K562 (cell line): ENCODE measurements at regions not wholly inside any gene's neighbourhood (a gene's known extent, or its start where the extent isn't known, plus 50 kb on each side); places are given as distances from the start of the nearest gene placed in this dataset.

Experiments
- ATAC-seq: fragments of 200-7000 bp; cut with Tn5 transposase; 3 replicates; pipeline ENCODE4 v1.9.1; 2020; ENCODE audit warnings: moderate library complexity
- BruUV-seq: library from RNA; stranded (reverse); fragments of 400-500 nt; replicated peaks from 2 replicates; lab custom pipeline; 2021; lab: Mats Ljungman, UMichigan
- CTCF ChIA-PET: fragments of 300-600 bp; formaldehyde crosslinking; extraction: SDS; loops from one replicate; lab custom pipeline; 2021; ENCODE audit warnings: low intra/inter-chr PET ratio; lab: Yijun Ruan, JAX
- POLR2A ChIA-PET: fragments of 300-600, 350-650 bp; sonication (Branson Sonifier 250); formaldehyde crosslinking; extraction: SDS; loops from one replicate; lab custom pipeline; 2021; ENCODE audit warnings: antibody characterized with exemption, inconsistent platforms; lab: Yijun Ruan, JAX
- DNase-seq, 4 experiments: peaks; one replicate each; pipeline versions ENCODE4 v3.0.0 to v3.0.0-alpha.2; 2011 to 2018; ENCODE audit warnings: low spot score in 3 of 4, mixed read lengths in 3 of 4; ENCODE audit errors: extremely low read depth in 1 of 4
- FAIRE-seq: peaks from 2 replicates; lab custom pipeline; 2011; peaks lifted over from hg19 to GRCh38; lab: Jason Lieb, UNC
- H2AFZ ChIP-seq: 2 replicates; pipeline ENCODE4 v1.6.0; 2011; ENCODE audit warnings: low read depth, low read length, control low read depth, inconsistent platforms
- H3K27ac ChIP-seq: fragments of 200-600 bp; 3 replicates; pipeline ENCODE4 v1.8.0; 2011; ENCODE audit warnings: low read depth, mild to moderate bottlenecking, control low read depth, inconsistent platforms, low read length, moderate library complexity, mixed read lengths; ENCODE audit errors: extremely low read depth
- H3K27me3 ChIP-seq, 2 experiments: fragments of 300-600 bp in 1 of 2; 2 replicates in 1 of 2; 3 replicates in 1 of 2; pipeline versions ENCODE4 v1.6.0 to v1.8.0; 2011; ENCODE audit warnings: inconsistent platforms in 2 of 2, low read length in 2 of 2, mild to moderate bottlenecking in 1 of 2, mixed read lengths in 1 of 2, moderate library complexity in 1 of 2; ENCODE audit not compliant: control insufficient read depth in 2 of 2, insufficient read depth in 2 of 2
- H3K36me3 ChIP-seq: fragments of 300-600 bp; 3 replicates; pipeline ENCODE4 v1.8.0; 2011; ENCODE audit warnings: mild to moderate bottlenecking, low read length, inconsistent platforms; ENCODE audit not compliant: control insufficient read depth, insufficient read depth
- H3K4me1 ChIP-seq, 2 experiments: fragments of 200-600 bp in 1 of 2; replicated peaks in 1 of 2; 2 replicates in 1 of 2; 3 replicates in 1 of 2; pipeline versions ENCODE4 v1.5.1 to v1.8.0; 2011; ENCODE audit warnings: inconsistent platforms in 2 of 2, low read length in 2 of 2, mild to moderate bottlenecking in 1 of 2, mixed read lengths in 1 of 2, moderate library complexity in 1 of 2; ENCODE audit not compliant: control insufficient read depth in 2 of 2, insufficient read depth in 2 of 2
- H3K4me2 ChIP-seq: 2 replicates; pipeline ENCODE4 v1.6.1; 2011; ENCODE audit warnings: low read length, control low read depth, inconsistent platforms, mixed read lengths; ENCODE audit not compliant: insufficient read depth
- H3K4me3 ChIP-seq: fragments of 200-600 bp; sonication (generic), shearing (Covaris generic); 2 replicates; pipeline ENCODE4 v1.5.1; 2016; ENCODE audit warnings: control low read depth, inconsistent platforms
- H3K79me2 ChIP-seq: fragments of 200-600 bp; 3 replicates; pipeline ENCODE4 v1.8.0; 2011; ENCODE audit warnings: low read length, inconsistent platforms; ENCODE audit not compliant: control insufficient read depth, insufficient read depth
- H3K9ac ChIP-seq, 2 experiments: 2 replicates each; pipeline versions ENCODE4 v1.6.0 to v1.6.1; 2011; ENCODE audit warnings: low read depth in 2 of 2, low read length in 2 of 2, control low read depth in 1 of 2, inconsistent platforms in 1 of 2, mild to moderate bottlenecking in 1 of 2, mixed read lengths in 1 of 2; ENCODE audit not compliant: insufficient read depth in 1 of 2
- H3K9me1 ChIP-seq: one replicate; pipeline ENCODE4 v1.6.0; 2011; ENCODE audit warnings: inconsistent platforms, mild to moderate bottlenecking, low read length, moderate library complexity; ENCODE audit not compliant: control insufficient read depth, insufficient read depth
- H3K9me3 ChIP-seq: replicated peaks from 2 replicates; pipeline ENCODE4 v1.5.1; 2011; ENCODE audit warnings: low read depth, low read length, inconsistent platforms; ENCODE audit not compliant: control insufficient read depth, insufficient read depth
- H4K20me1 ChIP-seq: replicated peaks from 2 replicates; pipeline ENCODE4 v1.6.1; 2011; ENCODE audit warnings: low read length, inconsistent platforms, mixed read lengths; ENCODE audit not compliant: control insufficient read depth, insufficient read depth
- CHD2 ChIP-seq: IDR thresholded peaks from 2 replicates; pipeline ENCODE4 v1.6.1; 2011; ENCODE audit warnings: low read depth, low read length
- ESRRA ChIP-seq: fragments of 450-650 bp; IDR thresholded peaks from 2 replicates; pipeline ENCODE4 v1.6.1; 2014; ENCODE audit warnings: low read depth, mild to moderate bottlenecking, moderate library complexity, borderline replicate concordance
- HEY1 ChIP-seq: fragments of 250-450 bp; sonication (Bioruptor Pico); IDR thresholded peaks from 2 replicates; pipeline ENCODE4 v1.5.0; 2020; ENCODE audit warnings: mild to moderate bottlenecking, moderate library complexity, borderline replicate concordance
- PHB ChIP-seq: fragments of 250-450 bp; sonication (Bioruptor Pico); IDR thresholded peaks from 2 replicates; pipeline ENCODE4 v1.5.0; 2021
- RBM15 ChIP-seq: fragments of 200-400 bp; formaldehyde crosslinking; IDR thresholded peaks from 2 replicates; pipeline ENCODE4 v1.6.1; 2018; ENCODE audit warnings: mild to moderate bottlenecking, low read length, moderate library complexity; ENCODE audit not compliant: insufficient read depth
- RBM34 ChIP-seq: fragments of 200-400 bp; formaldehyde crosslinking; IDR thresholded peaks from 2 replicates; pipeline ENCODE4 v1.6.1; 2018; ENCODE audit warnings: low read length, borderline replicate concordance; ENCODE audit not compliant: insufficient read depth
- ZNF12 ChIP-seq: sonication (generic); formaldehyde crosslinking; IDR thresholded peaks from 2 replicates; pipeline ENCODE4 v1.4.0; 2020; ENCODE audit warnings: mild to moderate bottlenecking, missing genetic modification reagents
- ZNF311 ChIP-seq: fragments of 250-450 bp; sonication (Bioruptor Pico); IDR thresholded peaks from 2 replicates; pipeline ENCODE4 v1.4.0; 2020; ENCODE audit warnings: mild to moderate bottlenecking, moderate library complexity
- ZNF395 ChIP-seq: fragments of 200-800 bp; sonication (Bioruptor generic); IDR thresholded peaks from 2 replicates; pipeline ENCODE4 v1.6.1; 2017; ENCODE audit warnings: missing genetic modification characterization, missing compliant biosample characterization
- ZNF707 ChIP-seq: fragments of 250-450 bp; sonication (Bioruptor Pico); conservative IDR thresholded peaks from 2 replicates; pipeline ENCODE4 v1.8.0; 2022; ENCODE audit warnings: inconsistent platforms, mild to moderate bottlenecking, moderate library complexity
- WGBS: fragments of 100-300 bp; shearing (Covaris generic); methylation state at CpG from one replicate; pipeline ENCODE4 v1.1.6; 2016; ENCODE audit warnings: low coverage, mixed read lengths; ENCODE audit not compliant: insufficient coverage; ENCODE audit errors: missing lambda C conversion rate; 5-methylcytosine and 5-hydroxymethylcytosine counted together
- in situ Hi-C: fragments of 300-500 bp; cut with MboI; formaldehyde crosslinking; loops from 4 replicates; pipeline ENCODE4 v1.15.0; 2018; ENCODE audit warnings: inconsistent platforms, mixed read lengths
- intact Hi-C: fragments of 100-400 bp; cut with micrococcal nuclease; formaldehyde crosslinking; loops from 2 replicates; pipeline ENCODE4 v1.14.2; 2022
- TF ChIP-seq, protein P1 (sequence below): IDR thresholded peaks from 2 replicates; pipeline ENCODE4 v1.6.1; 2011; ENCODE audit not compliant: insufficient read length; ENCODE audit errors: extremely low read depth

DNA sequence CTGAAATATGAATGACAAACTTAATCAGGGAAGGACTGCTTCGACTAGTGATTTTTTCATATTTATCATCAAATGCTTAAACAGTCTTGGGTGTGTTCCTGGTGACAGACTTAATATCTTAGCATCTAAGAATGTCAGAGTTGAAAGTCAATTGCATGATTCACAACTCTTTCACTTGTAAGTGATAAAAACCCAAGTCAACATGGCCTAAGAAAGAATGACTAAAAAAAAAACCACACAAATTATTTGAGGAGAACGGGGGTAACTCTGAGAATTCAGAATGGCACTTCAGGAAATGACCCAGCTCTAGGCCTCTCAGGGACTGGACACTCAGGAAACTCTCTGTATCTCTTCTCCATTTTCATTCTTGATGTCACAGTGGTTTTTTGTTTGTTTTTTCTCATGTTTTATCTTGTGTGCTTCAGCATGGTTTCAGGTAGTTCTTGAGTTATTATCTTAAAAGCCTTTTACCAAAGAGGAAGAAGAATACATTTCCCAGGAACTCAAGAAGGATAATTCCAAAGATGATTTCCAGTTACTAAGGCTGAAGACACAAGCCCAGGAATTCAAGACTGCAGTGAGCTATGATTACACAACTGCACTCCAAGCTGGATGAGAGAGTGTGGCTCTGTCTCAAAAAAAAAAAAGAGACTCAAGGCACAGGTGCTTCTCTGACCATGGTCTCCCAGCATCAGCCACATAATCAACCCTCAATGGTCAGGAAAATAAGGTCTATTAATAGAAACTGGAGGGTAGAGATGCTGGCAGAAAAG, 1697.8 kb upstream of the IGFBP7 start:
- in situ Hi-C loops (loop anchor here (25.0 kb wide), 1 partner anchor 129 kb away; no protein-coding TSS in a partner anchor), intact Hi-C loops (no loop called here)
- Histone ChIP-seq H3K9me1 (no peaks in the 10 kb centered on the region), H3K4me1 (no peaks in the 10 kb centered on the region), H3K27ac (no peak overlapping the region), H3K79me2 (no peaks in the 10 kb centered on the region), H3K9me3 (no peaks in the 10 kb centered on the region), H3K27me3 (no peaks in the 10 kb centered on the region), H3K4me2 (no peak overlapping the region), H3K9ac (no peak overlapping the region), H3K4me3 (no peak overlapping the region), H3K36me3 (no peaks in the 10 kb centered on the region), H4K20me1 (no peaks in the 10 kb centered on the region), H2AFZ (no peak overlapping the region)
- POLR2A ChIA-PET: no interaction called here
- BruUV-seq: no TSS peak
- TF ChIP-seq PHB (CRISPR knock-in tag): no peak
- TF ChIP-seq ZNF12: no peak
- TF ChIP-seq ZNF395 (CRISPR knock-in tag): no peak
- no peak for TF ChIP-seq RBM34
- TF ChIP-seq CHD2: no peak
- TF ChIP-seq ZNF311 (CRISPR knock-in tag): no peak
- no peak for TF ChIP-seq ESRRA
- TF ChIP-seq ZNF707 (CRISPR knock-in tag): no peak
- TF ChIP-seq RBM15: no peak
- no peak for TF ChIP-seq HEY1
- TF ChIP-seq, protein P1, sequence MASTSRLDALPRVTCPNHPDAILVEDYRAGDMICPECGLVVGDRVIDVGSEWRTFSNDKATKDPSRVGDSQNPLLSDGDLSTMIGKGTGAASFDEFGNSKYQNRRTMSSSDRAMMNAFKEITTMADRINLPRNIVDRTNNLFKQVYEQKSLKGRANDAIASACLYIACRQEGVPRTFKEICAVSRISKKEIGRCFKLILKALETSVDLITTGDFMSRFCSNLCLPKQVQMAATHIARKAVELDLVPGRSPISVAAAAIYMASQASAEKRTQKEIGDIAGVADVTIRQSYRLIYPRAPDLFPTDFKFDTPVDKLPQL: no peak
- CTCF ChIA-PET: no interaction called here
- FAIRE-seq (no peak), ATAC-seq (no peak), DNase-seq (no peak)
- 0% methylated on average over 2 of the region's 2 CpGs for WGBS
